Glomerular visceral epithelial cell (primary cell): ENCODE measurements at regions not wholly inside any gene's neighbourhood (a gene's known extent, or its start where the extent isn't known, plus 50 kb on each side); places are given as distances from the start of the nearest gene placed in this dataset.

Experiments
- DNase-seq: peaks from one replicate; pipeline ENCODE4 v3.0.0-alpha.2; 2016; ENCODE audit errors: extremely low spot score

DNA sequence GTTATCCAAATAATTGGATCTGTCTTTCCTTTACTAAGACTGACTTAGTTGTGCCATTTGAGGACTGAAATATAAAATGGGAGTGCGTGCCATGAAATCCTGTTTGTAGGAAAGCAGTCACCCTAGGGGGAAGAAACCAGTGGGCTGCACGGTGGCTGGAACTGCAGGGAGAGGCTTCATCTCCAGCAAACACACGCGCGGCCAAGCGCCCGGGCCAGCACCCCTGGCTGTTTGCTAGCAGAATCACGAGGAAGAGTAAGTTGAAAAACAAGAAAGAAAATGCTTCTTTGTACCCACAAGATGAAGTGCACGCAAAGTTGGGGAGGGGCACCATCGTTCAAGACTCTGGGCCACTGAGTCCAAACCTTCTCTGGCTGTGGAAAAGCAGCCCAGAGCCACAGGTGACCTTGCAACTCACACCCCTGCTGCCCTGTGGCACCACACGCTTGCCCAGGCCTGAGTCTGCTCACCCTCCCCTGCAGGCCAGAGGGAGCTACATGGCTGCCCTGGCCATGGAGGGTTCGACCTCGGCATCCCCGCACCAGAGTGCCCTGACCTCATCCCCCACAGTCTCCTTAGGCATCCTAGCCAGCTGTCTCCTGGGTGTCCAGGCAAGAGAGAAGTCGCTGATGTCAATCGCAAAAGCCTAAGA is 55.2 kb downstream of the IRX2 start:
- no peak for DNase-seq

DNA sequence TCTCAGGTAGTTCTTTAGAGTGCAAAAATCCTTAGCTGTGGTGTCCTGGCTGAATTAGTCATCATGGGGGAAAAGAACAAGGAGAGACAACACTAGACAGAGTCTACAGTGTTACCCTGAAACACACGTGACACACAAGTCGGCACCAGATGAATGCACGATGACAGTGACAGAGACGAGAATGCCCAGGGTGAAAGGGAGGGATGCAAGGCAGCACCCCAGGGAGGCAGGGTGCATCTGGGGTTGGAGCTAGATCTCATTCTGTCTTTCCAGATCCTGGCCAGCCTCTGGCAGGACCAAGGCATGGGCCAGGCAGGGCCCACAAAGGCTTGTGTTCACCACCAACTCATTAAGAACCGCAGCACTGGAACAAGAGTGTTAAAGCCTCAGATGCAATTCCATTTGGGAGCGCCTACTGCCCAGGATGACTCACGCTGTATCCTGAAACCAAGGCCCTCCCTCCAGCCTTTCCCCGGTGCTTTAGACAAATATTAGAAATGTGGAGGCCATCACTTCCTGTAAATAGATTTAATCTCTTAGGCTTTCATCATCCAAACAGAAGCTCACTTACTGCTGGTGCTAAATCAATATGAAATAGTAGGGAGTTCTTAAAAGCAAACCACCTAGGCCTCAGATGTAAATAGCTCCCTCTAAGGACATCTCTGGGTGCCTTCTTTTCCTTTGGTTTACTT is 56.1 kb downstream of the IRX2 start:
- no peak for DNase-seq

DNA sequence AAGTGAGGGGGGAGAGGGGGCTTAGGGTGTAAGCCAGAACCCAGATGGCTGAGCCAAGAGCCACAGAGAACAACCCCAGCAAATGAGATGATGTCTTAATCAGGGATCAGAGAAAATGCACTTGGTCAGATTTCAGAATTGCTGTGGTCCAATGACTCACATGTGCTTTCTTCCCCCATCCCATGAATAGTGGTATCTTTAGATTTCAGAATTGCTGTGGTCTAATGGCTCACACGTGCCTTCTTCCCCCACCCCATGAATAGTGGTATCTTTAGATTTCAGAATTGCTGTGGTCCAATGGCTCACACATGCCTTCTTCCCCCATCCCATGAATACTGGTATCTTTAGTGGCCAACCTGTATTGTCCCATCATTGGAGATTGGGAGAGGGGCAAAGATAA is 59.9 kb downstream of the IRX2 start:
- no peak for DNase-seq

DNA sequence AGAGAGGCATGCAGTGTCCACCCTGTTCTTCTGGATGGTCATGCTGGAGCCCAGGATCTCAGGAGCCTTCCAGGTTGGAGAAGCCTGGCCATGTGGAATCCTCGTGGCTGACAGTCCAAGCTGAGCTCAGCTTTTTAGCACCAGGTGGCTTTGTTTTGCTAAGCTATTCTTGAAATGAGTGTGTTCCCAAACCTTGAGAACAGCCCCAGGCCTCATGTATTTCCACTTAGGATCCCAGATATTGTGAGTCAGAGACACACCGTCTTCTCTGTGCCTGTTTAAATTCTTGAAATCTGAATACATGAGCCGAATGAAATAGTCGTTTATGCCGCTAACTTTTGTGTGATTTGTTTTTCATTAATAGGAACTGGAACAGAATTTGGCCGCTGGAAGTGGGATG is 61.2 kb downstream of the IRX2 start:
- DNase-seq, result no peak

- no peak for DNase-seq
These were observed 62.9 kb downstream of the IRX2 start for GRCh38 chr5:2688586-2688985.

DNA sequence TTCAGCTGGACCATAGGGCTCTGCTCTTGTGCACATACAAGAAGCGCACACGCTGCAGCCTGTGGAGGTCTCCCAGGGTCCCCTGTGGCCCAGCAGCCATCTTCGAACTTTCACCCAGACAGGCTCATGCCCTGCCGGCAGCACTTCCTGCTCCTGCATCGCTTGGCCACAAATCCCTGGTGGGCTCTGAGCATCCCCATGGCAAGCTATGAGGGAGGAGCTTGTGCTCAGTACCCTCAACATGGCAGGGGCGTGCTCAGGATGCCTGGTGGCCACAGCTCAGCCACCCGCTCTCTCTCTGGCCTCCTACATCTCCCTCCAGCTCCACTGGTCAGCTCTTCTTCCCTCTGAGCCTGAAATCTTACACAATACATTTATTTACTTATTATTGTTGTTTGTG is 63.7 kb downstream of the IRX2 start:
- DNase-seq, result no peak

DNA sequence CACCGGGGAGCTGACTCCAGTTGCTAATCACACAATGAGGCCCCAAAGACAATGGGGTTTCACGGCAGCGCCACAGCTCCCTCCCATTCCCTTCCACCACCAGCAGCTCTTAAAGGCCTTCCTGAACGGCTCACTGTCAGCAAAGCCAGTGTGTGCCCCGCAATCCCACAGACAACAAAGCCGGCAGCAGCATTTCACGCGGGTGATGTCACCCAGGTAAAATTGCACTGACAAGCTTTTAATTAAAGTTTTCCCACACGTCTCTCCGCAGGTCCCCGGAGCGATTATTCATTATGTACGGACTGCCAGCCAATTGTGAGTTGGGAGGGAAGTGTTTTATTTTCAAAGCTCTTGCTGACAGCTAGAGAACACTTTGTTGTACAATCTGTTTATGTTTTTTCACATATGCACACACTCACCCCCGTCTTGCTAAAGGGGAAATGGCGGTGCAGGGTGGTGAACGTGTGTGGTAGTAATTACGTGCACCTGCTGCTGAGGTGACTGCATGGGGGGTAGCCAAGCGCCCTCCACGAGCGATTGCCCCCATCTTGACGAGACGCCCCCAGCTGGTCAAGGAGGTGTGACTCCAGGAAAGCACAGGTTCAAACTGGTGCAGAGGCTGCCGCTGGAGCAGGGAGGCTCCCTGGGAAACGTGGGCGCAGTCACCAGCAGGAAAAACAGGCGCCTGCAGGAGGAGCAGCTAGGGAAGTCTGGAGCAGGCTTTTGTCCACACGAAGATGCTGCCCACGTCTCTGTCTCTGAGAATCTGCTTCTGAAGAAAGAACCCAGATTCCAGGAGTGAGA is 65.0 kb downstream of the IRX2 start:
- DNase-seq, result no peak

GRCh38 chr5:2685651-2686272 is 65.7 kb downstream of the IRX2 start:
- DNase-seq, result no peak

DNA sequence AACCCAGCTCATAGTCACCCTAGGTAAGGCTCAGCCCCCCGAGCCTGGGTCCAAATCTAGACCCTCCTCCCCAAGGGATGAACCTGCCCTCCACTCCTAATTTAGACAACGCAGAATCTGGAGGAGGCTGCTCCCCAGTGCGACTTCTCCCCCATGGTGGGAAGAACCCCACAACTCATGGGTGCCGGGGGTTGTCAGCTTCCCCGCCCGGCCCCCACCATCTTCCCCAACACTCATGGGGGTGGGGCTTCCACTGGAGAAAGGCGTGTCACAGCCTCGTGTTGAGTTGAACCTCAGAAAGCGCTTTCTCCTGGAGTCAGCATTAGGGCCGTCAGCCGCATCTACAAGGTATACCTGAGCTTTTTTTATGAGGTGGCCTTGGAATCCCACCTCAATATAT is 66.9 kb downstream of the IRX2 start:
- no peak for DNase-seq

- DNase-seq, result no peak
These were observed 67.8 kb downstream of the IRX2 start for GRCh38 chr5:2683720-2684119.

GRCh38 chr5:2681476-2681875 is 70.0 kb downstream of the IRX2 start:
- DNase-seq, result no peak

DNA sequence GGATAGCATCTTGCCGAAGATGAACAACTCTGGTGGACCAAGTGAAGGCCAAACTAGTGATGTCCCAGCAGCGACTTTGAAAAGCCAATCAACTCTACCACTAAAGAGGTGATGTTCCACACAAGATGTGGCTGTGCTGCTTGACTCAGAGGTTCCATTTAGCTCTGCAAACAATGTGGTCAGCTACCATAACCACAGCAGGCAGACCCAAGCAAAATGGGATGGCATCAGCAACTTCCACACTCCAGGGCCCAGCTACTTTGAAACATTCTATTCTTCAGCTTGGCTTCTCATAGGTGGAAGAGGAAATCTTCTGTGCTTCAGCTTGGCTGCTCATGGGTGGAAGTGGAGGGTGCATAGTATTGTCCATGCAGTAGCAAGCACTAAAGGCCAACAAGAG is 70.5 kb downstream of the IRX2 start:
- no peak for DNase-seq

DNA sequence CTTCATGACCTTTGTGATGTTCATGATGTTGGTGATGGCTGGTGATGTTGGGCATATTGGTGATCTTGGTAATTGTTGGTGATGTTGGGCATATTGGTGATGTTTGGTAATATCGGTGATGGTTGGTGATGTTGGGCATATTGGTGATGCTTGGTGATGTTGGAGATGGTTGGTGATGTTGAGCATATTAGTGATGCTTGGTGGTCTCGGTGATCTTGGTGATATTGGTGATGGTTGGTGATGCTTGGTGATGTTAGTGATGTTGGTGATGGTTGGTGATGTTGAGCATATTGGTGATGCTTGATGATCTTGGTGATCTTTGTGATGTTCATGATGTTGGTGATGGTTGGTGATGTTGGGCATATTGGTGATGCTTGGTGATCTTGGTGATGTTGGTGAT is 73.8 kb downstream of the IRX2 start:
- DNase-seq, result no peak

DNA sequence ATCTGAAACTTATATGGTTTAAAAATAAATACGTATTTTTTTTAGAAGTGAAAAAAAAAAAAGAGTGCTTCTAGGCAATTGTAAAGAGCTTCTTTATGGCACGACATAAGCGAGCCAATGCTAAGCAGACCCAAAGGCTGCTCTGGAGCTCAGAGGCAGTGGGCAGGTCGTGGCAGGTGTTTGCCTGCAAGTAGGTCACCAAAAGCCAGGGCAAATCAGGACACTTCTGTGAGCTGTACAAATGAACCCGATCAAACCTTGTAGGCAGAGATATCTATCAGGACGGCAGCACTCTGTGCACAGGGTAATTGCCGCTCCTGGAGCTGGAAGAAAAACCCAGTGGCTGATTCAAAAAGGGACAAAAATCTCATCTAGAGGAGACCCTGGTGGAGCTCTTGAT is 75.9 kb downstream of the IRX2 start:
- DNase-seq, result no peak

GRCh38 chr5:2674456-2674855 is 77.0 kb downstream of the IRX2 start:
- DNase-seq, result no peak

DNA sequence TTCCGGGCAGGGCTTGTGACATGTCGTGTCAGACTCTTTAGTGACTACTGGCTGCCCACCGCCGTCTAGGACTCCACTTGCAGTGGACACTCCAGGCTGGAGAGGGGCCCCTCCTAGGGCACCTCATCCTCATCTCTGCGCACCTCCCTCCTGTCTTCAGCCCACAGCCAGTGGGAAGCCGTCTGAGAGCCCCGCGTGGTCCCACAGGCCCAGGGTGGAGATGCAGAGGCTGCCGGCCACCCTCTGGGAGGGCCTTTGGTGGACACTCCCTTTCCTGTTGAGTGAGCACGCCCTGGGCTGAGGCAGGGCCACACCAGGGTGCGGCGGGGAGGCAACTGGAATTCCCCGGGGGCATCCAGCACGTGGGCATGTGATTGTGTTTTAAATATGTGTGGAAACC is 80.5 kb downstream of the IRX2 start:
- DNase-seq, result no peak

DNA sequence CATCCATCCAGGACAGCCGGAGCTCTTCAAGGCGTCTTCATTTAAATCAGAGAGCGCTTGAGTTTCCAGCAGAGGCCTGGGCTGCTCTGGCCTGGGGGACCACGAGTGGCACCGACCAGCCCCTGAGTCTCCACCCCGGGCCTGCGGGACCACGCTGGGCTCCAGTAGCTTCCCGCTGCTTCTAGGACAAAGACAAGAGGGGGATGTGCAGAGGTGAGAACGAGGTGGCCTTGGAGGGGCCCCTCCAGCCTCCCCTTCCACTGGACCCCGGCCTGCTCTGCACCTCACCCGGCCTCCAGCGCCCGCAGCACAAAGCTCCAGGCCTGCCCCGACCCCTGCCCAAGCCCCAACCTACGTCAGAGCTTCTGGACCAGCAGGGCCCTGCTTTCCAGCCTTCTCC is 81.6 kb downstream of the IRX2 start:
- no peak for DNase-seq

DNA sequence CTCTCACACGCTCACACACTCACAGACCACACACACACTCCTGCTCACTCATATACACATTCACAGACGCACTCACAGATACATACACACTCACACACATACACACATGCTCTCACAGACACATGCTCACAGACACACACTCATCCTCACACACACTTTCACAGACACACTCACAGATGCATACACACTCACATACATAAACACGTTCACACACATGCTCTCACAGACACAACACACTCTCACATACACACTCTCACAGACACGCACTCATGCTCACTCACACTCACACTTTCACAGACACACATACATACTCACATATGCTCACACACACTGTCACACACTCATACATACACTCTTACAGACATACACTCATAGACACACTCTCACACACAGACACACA is 82.2 kb downstream of the IRX2 start:
- DNase-seq, result no peak

DNA sequence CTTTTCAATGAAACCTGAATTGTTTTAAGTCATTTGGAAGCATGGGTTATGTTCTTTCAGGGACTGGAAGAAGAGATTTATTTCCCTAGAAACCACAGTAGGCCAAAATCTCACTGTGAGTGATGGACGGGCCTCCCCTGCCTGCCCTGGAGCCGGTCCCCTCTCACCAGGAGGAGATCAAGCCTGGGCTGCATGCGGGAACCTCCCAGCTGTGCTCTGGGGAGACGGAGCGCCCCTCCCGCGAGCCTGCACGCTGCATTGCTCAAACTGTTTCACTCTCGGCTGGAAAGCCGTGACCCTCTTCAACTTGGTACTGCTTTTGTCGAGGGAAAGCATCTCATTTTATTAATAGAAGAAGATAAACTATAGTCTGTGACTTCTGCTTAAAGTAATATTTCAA is 85.4 kb downstream of the IRX2 start:
- DNase-seq, result no peak

GRCh38 chr5:2663489-2663888 is 88.0 kb downstream of the IRX2 start:
- DNase-seq, result no peak

DNA sequence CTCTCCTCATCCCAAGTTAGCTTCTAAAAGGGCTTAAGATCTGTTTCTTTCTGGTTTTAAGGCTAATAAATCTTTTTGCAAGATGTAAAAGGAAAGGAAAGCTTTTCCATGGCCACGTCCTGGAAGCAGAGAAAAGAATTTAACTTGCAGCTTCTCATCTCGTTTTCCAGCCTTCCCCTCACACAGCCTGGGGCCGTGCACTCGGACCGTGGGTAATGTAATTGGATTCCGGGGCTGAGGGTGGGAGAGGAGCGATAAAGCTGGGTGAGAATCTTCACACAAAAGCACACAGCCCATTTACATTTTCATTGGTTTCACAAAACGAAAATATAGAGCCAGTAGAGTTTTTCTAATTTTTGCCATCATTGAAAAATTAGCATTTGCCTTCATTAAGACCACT is 91.2 kb downstream of the IRX2 start:
- DNase-seq, result no peak

GRCh38 chr5:2658881-2659470 is 92.5 kb downstream of the IRX2 start:
- DNase-seq, result no peak
